NB4 (cell line): ENCODE measurements at regions not wholly inside any gene's neighbourhood (a gene's known extent, or its start where the extent isn't known, plus 50 kb on each side); places are given as distances from the start of the nearest gene placed in this dataset.

Experiments used
- DNase-seq: peaks from one replicate; pipeline ENCODE4 v3.0.0; 2010; ENCODE audit warnings: low read depth
- H3K4me3 ChIP-seq: one replicate; pipeline ENCODE4 v1.5.1; 2011; ENCODE audit warnings: mild to moderate bottlenecking, low read depth, low read length, moderate library complexity
- MYC ChIP-seq: IDR thresholded peaks from 2 replicates; pipeline ENCODE4 v1.6.1; 2011; ENCODE audit warnings: low read depth, low read length
- POLR2A ChIP-seq: IDR thresholded peaks from 2 replicates; pipeline ENCODE4 v1.6.1; 2011; ENCODE audit warnings: mild to moderate bottlenecking; ENCODE audit not compliant: insufficient read length; ENCODE audit errors: extremely low read depth
- TF ChIP-seq, protein P1 (sequence below): IDR thresholded peaks from 2 replicates; pipeline ENCODE4 v1.6.1; 2011; ENCODE audit warnings: low read depth, low read length
- TF ChIP-seq, protein P2 (sequence below): IDR thresholded peaks from one replicate; pipeline ENCODE4 v1.5.1; 2012; ENCODE audit warnings: low read depth, low read length

DNA sequence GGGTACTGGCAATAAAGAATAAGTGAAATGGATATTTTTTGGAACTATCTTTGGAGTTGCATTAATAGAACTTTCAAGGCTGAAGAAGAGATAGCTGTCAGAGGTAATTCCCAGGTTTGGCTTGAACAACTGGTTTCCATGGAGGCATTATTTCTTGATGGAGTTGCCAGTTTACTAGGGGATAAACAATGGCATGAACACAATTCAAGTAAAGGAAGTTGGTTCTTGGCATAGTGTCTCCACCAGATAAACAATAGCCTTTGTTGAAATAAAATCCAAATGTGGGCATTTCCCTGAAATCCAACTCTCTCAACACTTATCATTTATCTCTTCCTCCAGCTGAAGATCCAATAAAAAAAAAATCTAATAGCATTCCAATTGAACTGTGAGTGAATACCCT is 454.9 kb downstream of the C6orf118 start:
- TF ChIP-seq, protein P1, sequence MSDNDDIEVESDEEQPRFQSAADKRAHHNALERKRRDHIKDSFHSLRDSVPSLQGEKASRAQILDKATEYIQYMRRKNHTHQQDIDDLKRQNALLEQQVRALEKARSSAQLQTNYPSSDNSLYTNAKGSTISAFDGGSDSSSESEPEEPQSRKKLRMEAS: no peak
- no peak for TF ChIP-seq MYC
- DNase-seq: no peak
- no peak overlapping the region for H3K4me3 ChIP-seq

DNA sequence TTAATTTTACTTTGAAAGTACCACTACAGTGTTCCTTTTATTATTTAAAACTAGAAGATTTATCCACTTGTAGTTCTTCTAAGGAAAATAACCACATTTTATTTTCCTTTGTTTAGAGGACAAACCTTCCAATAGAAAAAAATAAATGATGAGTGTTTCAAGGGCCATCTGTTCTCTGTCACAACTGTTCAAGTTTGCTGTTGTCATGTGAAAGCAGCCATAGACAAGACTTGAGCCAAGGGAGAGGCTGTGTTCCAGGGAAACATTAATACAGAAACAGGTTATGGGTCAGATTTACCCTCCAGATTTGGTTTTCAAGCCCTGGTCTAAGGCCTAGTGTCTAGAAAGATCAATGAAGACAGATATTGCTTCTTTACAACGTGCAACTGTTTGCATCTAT is 463.6 kb downstream of the C6orf118 start:
- no peak for DNase-seq
- TF ChIP-seq, protein P1: no peak
- TF ChIP-seq MYC: no peak
- TF ChIP-seq, protein P2, sequence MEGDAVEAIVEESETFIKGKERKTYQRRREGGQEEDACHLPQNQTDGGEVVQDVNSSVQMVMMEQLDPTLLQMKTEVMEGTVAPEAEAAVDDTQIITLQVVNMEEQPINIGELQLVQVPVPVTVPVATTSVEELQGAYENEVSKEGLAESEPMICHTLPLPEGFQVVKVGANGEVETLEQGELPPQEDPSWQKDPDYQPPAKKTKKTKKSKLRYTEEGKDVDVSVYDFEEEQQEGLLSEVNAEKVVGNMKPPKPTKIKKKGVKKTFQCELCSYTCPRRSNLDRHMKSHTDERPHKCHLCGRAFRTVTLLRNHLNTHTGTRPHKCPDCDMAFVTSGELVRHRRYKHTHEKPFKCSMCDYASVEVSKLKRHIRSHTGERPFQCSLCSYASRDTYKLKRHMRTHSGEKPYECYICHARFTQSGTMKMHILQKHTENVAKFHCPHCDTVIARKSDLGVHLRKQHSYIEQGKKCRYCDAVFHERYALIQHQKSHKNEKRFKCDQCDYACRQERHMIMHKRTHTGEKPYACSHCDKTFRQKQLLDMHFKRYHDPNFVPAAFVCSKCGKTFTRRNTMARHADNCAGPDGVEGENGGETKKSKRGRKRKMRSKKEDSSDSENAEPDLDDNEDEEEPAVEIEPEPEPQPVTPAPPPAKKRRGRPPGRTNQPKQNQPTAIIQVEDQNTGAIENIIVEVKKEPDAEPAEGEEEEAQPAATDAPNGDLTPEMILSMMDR: no peak
- no peak for TF ChIP-seq POLR2A
- H3K4me3 ChIP-seq: no peak overlapping the region

DNA sequence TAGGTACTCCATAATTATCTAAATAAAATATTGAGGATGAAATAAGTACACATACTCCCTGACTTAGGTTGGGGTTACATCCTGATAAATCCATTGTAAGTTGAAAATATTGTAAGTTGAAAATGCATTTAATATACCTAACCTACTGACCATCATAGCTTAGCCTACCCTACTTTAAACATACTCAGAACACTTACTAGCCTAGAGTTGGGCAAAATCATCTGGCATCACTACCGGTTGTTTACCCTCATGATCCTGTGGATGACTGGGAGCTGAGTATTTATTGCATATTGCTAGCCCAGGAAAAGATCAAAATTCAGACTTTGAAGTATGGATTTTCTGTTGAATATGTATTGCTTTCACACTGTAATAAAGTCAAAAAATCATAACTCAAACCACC is 467.3 kb downstream of the C6orf118 start:
- no peak for DNase-seq
- TF ChIP-seq, protein P1: no peak
- TF ChIP-seq POLR2A (no peak), MYC (no peak)
- TF ChIP-seq, protein P2: no peak
- no peak overlapping the region for H3K4me3 ChIP-seq

DNA sequence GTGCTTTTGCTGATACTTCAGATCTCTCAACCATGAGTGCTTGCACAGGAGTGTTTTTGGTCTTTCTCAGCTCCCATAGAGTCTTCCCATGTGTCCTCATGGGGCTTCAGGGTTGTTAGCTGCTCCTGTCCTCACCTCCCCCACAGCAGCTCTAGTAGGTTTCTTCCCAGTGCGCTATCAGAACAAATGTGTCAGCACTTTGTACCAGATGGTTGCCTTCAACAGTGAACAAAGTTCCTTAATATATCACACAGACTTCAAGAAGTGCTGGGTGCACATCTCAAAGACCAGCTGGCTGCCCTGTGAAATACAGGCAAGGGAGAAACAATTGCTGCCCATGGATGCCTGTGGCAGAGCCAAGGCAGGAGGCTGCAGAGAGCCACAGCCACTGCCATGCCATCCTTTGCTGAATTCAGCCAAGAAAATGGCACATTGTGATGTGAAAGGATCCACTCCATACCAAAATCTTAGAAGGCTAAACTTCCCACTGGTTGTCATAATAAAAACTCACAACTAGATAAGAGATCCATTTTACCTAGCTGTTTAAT is 471.3 kb downstream of the C6orf118 start:
- H3K4me3 ChIP-seq: no peak overlapping the region
- TF ChIP-seq, protein P2: no peak
- no peak for TF ChIP-seq POLR2A
- no peak for TF ChIP-seq MYC
- TF ChIP-seq, protein P1: no peak
- no peak for DNase-seq

DNA sequence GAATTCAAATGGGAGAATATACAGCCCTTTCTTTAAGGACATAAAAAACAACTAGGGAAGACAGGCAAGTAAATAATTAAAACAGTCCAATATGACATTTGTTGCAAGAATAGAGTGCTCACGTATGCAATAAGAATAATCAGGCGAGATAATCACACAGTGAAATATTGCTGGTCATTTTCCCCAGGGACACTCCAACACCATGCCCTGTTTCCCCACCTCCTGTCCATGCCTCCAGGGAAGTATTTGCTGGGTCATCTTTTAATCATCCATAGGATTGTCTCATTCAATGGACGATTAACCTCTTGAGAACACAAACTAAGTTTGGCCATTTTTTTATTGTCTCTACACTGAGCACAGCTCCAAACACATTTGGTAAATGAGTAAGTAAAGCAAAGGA is 472.9 kb downstream of the C6orf118 start:
- DNase-seq: no peak
- TF ChIP-seq, protein P1: no peak
- TF ChIP-seq, protein P2: no peak
- no peak for TF ChIP-seq POLR2A
- no peak for TF ChIP-seq MYC
- H3K4me3 ChIP-seq: no peak overlapping the region

DNA sequence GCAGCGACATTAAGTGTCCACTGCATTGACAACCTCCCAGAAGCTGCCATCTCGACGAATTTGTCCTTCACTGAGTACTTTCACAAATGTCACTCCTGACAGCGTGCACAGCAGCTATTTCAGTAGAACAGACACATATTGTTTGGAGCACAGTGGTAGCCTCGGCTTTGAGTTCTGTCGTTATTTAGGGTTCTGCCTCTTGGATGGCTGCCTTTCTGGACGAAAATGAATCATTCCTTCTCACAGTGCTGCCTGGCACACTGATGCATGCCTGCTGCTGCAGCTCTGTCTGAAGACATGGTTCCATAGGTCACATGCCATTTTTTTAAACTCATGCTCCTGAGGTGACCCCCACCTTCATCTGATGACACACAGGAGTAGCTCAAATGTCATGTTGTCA is 477.0 kb downstream of the C6orf118 start:
- TF ChIP-seq, protein P2: no peak
- no peak for TF ChIP-seq POLR2A
- TF ChIP-seq, protein P1: no peak
- no peak for TF ChIP-seq MYC
- DNase-seq: no peak
- no peak overlapping the region for H3K4me3 ChIP-seq
